Lower lobe of right lung (tissue), 2 donors: ENCODE measurements at regions not wholly inside any gene's neighbourhood (a gene's known extent, or its start where the extent isn't known, plus 50 kb on each side); places are given as distances from the start of the nearest gene placed in this dataset.

ENCODE experiments used
- ATAC-seq, 2 donors: fragments of 200-7000 bp; cut with Tn5 transposase; one replicate each; pipeline ENCODE4 v1.9.1; 2020 to 2022; ENCODE audit warnings: mild to moderate bottlenecking in 2 of 2, moderate library complexity in 2 of 2
- DNase-seq: peaks from one replicate; pipeline ENCODE4 v3.0.0-alpha.2; 2020
- H3K27ac ChIP-seq: fragments of 200-600 bp; one replicate; pipeline ENCODE4 v1.8.0; 2022
- H3K27me3 ChIP-seq: fragments of 200-600 bp; one replicate; pipeline ENCODE4 v1.8.0; 2022; ENCODE audit warnings: low read depth
- H3K36me3 ChIP-seq: fragments of 200-600 bp; one replicate; pipeline ENCODE4 v1.8.0; 2022; ENCODE audit warnings: mild to moderate bottlenecking
- H3K4me1 ChIP-seq: fragments of 200-600 bp; one replicate; pipeline ENCODE4 v1.8.0; 2022
- H3K4me3 ChIP-seq: fragments of 200-600 bp; one replicate; pipeline ENCODE4 v1.8.0; 2022; ENCODE audit warnings: mild to moderate bottlenecking
- H3K9me3 ChIP-seq: fragments of 200-600 bp; one replicate; pipeline ENCODE4 v1.8.0; 2022
- intact Hi-C: fragments of 100-400 bp; cut with DNase I; formaldehyde crosslinking; loops from one replicate; pipeline ENCODE4 v1.11.0; 2022
- TF ChIP-seq, protein P1 (sequence below): fragments of 200-600 bp; IDR thresholded peaks from one replicate; pipeline ENCODE4 v1.8.0; 2022; ENCODE audit warnings: antibody characterized with exemption, mild to moderate bottlenecking
- donor health status: DM: no; HTN: yes; CAD: no; lungs with severe emphysema.

DNA sequence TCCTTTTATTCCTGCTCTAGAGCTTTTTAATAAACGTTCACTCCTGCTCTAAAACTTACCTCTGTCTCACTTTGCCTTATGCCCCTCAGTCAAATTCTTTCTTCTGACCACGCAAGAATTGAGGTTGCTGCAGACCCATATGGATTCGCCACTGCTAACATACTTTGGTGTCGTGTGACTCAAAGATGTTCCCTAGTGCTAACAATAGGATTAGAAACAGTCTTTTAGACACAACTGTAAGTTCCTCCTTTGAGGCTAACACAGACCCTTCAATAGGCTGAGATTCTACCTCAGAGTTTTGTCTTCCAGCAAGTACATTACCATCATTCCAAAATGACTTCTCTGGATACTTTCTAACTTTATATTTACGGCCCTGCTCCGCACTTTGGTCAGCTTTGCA is 149.5 kb upstream of the COX10 start:
- Histone ChIP-seq H3K27ac (no peak overlapping the region), H3K27me3 (no peaks in the 10 kb centered on the region), H3K36me3 (no peaks in the 10 kb centered on the region), H3K4me3 (no peak overlapping the region), H3K4me1 (no peaks in the 10 kb centered on the region), H3K9me3 (no peaks in the 10 kb centered on the region)
- intact Hi-C loops: no loop called here
- TF ChIP-seq, protein P1, sequence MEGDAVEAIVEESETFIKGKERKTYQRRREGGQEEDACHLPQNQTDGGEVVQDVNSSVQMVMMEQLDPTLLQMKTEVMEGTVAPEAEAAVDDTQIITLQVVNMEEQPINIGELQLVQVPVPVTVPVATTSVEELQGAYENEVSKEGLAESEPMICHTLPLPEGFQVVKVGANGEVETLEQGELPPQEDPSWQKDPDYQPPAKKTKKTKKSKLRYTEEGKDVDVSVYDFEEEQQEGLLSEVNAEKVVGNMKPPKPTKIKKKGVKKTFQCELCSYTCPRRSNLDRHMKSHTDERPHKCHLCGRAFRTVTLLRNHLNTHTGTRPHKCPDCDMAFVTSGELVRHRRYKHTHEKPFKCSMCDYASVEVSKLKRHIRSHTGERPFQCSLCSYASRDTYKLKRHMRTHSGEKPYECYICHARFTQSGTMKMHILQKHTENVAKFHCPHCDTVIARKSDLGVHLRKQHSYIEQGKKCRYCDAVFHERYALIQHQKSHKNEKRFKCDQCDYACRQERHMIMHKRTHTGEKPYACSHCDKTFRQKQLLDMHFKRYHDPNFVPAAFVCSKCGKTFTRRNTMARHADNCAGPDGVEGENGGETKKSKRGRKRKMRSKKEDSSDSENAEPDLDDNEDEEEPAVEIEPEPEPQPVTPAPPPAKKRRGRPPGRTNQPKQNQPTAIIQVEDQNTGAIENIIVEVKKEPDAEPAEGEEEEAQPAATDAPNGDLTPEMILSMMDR: no peak
- ATAC-seq: no peak
- no peak for DNase-seq

DNA sequence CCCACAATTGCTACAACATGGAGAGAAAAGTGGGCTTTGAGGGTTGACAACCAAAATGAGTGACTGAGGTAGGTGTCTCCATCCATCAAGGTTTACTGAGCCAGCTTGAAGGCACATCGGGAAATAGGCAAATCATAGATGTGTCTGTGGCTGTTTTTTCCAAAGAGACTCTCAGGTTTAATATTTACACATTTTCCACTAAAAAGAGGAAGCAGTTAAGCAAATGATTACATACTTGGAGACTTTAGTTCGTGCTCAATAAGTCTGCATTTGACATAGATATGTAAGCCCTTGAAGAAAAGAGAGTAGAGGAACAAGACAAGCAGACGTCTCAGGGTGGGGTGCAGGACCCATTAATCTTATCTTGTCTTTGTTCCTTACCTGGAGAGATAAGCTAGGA is 148.9 kb upstream of the COX10 start:
- H3K27me3 ChIP-seq: no peaks in the 10 kb centered on the region
- H3K27ac ChIP-seq: no peak overlapping the region
- no peaks in the 10 kb centered on the region for H3K36me3 ChIP-seq
- ATAC-seq (no peak), DNase-seq (no peak)
- no peaks in the 10 kb centered on the region for H3K9me3 ChIP-seq
- TF ChIP-seq, protein P1: no peak
- no peak overlapping the region for H3K4me3 ChIP-seq
- no peaks in the 10 kb centered on the region for H3K4me1 ChIP-seq
- intact Hi-C loops: no loop called here

DNA sequence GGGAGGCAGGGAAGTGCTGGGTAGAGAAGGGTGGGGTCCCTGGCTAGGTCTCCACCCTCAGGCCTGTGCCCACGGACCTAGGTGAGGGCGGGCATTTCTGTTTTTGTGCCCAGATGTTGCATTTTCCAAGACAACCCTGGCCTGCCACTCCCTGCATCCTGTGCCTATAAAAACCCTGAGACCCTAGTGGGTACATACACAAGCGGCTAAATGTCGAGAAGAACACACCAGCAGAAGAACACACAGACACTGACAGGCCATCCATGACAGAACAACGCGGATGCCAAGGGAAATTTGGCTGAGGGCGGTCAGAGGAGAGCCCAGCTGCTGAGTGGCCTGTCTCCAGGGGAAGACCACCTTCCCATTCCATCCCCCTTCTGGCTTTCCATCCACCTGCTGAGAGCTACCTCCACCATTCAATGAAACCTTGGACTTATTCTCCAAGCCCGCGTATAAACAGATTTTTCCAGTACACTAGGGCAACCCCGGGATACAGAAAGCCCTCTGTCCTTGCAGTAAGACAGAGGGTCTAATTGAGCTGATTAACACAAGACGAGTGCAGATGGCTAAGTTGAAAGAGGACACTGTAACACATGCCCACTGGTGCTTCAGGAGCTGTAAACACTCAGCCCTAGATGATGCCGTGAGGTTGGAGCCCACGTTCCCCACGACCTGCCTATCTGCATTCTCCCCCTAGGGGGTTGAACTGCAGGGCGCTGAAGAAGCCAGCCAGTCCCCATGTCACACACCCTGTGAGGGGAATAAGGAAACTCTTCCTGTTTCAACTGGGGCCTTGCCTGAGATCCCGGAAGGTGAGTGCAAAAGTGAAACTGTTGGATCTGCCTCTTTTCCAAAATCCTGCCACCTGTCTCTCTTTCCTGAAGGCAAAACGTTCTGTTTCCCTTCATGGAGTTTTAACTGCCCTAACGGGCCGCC is 147.2 kb upstream of the COX10 start:
- no peak overlapping the region for H3K27ac ChIP-seq
- TF ChIP-seq, protein P1: no peak
- no peak overlapping the region for H3K4me3 ChIP-seq
- DNase-seq (no peak), ATAC-seq (no peak)
- intact Hi-C loops: no loop called here
- no peaks in the 10 kb centered on the region for H3K9me3 ChIP-seq
- H3K27me3 ChIP-seq: no peaks in the 10 kb centered on the region
- H3K36me3 ChIP-seq: no peaks in the 10 kb centered on the region
- no peaks in the 10 kb centered on the region for H3K4me1 ChIP-seq

DNA sequence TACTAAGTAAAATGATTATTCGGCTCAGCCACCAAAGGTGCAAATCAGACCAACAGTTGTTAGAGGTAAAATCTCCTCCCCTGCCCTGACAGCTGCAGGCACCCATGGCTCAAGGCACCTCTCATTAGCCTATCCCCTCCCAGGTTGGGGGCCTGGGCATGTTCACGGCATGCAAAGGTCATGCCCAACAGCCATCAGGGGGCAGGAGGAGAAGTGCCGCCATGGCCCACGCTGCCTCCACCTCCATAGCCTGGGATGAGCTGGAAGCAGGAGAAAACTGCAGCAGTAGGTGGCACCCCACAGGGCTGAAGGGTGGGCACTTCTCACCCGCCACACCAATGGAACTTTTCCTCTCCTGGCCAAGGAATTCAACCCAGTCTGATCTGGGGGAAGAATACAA is 146.4 kb upstream of the COX10 start:
- intact Hi-C loops: no loop called here
- TF ChIP-seq, protein P1: no peak
- H3K4me1 ChIP-seq: no peaks in the 10 kb centered on the region
- H3K27me3 ChIP-seq: no peaks in the 10 kb centered on the region
- H3K36me3 ChIP-seq: no peaks in the 10 kb centered on the region
- H3K4me3 ChIP-seq: no peak overlapping the region
- DNase-seq (no peak), ATAC-seq (no peak)
- H3K9me3 ChIP-seq: no peaks in the 10 kb centered on the region
- H3K27ac ChIP-seq: no peak overlapping the region

DNA sequence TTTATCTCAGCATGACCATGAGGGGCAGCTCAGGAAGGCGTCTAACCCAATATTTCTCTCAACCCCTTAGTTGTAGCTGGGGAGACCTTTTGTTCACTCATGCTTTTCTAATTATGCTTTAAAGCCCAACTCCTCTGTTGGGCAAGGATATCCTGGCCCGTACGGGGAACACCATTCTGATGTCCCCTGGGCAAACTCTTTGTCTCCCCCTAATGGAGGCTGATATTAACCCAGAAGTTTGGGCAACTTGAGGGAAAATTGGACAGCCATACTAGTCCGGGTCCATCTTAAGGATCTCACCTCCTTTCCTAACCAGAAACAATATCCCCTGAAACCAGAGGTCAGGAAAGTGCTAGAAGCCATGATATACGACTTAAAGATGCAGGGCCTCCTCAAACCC is 143.7 kb upstream of the COX10 start:
- ATAC-seq: no peak

More for the DNA sequence above, 143.7 kb upstream of the COX10 start:
- Histone ChIP-seq H3K36me3 (no peaks in the 10 kb centered on the region), H3K9me3 (no peaks in the 10 kb centered on the region), H3K27me3 (no peaks in the 10 kb centered on the region), H3K4me1 (no peaks in the 10 kb centered on the region), H3K4me3 (no peak overlapping the region), H3K27ac (no peak overlapping the region)
- intact Hi-C loops: no loop called here
- TF ChIP-seq, protein P1: no peak
- DNase-seq: no peak
